Coronary artery (tissue), 2 donors: ENCODE measurements at regions not wholly inside any gene's neighbourhood (a gene's known extent, or its start where the extent isn't known, plus 50 kb on each side); places are given as distances from the start of the nearest gene placed in this dataset.

Experiments
- DNase-seq: peaks from one replicate; pipeline ENCODE4 v3.0.0-alpha.2; 2017; ENCODE audit warnings: low spot score
- H3K27ac ChIP-seq, 2 donors: fragments of 200-600 bp; sonication (generic); one replicate each; pipeline ENCODE4 v1.5.1; 2016 to 2019
- H3K4me3 ChIP-seq: fragments of 200-600 bp; sonication (generic); 2 replicates; pipeline ENCODE4 v1.5.1; 2016; ENCODE audit warnings: mild to moderate bottlenecking, moderate library complexity
- TF ChIP-seq, protein P1 (sequence below): fragments of 200-600 bp; sonication (generic); IDR thresholded peaks from one replicate; pipeline ENCODE4 v1.5.1; 2019; ENCODE audit warnings: antibody characterized with exemption

DNA sequence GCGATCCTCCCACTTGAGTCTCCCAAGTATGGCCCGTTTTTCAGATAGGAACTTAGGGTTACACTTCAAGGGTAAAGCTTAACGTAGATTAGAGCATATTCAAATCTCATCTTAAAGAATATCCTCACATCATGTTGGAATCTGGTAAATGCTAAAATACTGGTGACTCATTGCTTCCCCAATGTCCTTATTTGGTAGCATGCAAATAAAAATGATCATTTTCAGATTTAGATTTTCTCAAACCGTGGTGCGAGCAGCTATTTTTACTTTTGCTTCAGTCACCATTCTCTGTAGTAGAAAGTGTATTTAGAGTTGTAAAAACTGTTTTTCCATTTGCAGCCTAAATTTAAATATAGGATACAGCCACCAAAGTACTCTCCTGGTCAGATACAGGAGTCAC is 101.5 kb upstream of the MAML3 start:
- no peak overlapping the region for H3K27ac ChIP-seq

DNA sequence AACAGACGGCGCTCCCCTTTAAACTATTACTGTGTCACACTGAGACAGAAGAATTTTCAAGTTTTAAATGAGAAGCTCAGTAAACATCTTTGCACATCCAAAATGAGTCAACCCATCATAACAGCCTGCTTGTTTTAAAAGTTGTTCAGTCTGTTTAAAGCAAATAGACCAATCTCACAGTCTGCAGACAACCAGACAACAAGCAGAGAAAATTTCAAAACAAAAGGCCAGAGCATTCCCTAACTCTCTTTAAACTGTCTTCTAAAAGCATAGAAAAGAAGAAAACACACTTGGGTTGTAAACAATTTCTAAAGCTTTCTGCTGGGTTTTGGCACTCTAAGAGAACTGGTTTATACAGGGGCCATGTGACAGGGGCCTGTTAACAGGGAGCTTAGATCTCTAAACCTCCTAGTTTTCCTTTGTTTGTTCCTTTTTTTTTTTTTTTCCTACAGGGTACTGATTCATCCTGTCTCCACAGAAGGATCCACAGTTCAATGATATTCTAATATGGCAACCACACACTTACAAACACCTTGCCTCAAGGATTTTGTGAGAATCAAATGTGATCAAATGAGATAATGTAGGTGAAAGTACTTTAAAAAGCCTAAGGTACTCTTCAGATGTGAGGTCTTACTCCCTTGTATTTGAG is 100.8 kb upstream of the MAML3 start:
- Histone ChIP-seq H3K4me3 (no peak overlapping the region), H3K27ac (no peak overlapping the region)
- TF ChIP-seq, protein P1, sequence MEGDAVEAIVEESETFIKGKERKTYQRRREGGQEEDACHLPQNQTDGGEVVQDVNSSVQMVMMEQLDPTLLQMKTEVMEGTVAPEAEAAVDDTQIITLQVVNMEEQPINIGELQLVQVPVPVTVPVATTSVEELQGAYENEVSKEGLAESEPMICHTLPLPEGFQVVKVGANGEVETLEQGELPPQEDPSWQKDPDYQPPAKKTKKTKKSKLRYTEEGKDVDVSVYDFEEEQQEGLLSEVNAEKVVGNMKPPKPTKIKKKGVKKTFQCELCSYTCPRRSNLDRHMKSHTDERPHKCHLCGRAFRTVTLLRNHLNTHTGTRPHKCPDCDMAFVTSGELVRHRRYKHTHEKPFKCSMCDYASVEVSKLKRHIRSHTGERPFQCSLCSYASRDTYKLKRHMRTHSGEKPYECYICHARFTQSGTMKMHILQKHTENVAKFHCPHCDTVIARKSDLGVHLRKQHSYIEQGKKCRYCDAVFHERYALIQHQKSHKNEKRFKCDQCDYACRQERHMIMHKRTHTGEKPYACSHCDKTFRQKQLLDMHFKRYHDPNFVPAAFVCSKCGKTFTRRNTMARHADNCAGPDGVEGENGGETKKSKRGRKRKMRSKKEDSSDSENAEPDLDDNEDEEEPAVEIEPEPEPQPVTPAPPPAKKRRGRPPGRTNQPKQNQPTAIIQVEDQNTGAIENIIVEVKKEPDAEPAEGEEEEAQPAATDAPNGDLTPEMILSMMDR: no peak
- DNase-seq: no peak

More for the DNA sequence above, 101.5 kb upstream of the MAML3 start:
- TF ChIP-seq, protein P1: no peak
- no peak for DNase-seq
- H3K4me3 ChIP-seq: no peak overlapping the region

DNA sequence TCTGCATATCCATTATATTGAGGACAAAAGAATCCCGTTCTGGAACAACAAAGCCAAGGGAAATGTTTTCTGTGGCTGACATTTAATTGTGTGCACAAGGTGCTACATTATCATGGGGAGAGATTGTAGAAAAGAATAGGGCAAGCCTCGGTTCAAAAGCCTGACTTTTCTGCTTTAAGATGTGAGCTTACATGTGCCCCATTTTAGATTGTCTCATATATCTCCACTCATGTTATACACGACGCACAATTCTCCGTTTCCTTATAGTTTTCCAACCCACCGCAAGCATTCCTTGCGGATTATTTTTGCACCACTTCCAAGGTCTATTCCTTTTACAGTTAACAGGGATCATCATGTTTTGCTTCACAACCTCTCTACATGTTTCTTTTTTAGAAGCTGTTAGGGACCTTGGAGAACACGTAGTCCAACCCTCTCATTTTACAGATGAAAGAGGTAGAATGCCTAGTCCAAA is 99.6 kb upstream of the MAML3 start:
- H3K4me3 ChIP-seq: peak overlapping the region; percentile 79
- H3K27ac ChIP-seq: no peak overlapping the region
- no peak for DNase-seq
- TF ChIP-seq, protein P1: no peak

- H3K4me3 ChIP-seq: peak overlapping the region; percentile 79
- peak; percentile 80 for DNase-seq
- TF ChIP-seq, protein P1: peak; percentile 96
- H3K27ac ChIP-seq: peak overlapping the region; percentile 78 to 86
Measured at GRCh38 chr4:140252742-140253555, 99.0 kb upstream of the MAML3 start.

- DNase-seq: no peak
- peak overlapping the region; percentile 79 for H3K4me3 ChIP-seq
- peak overlapping the region; percentile 78 to 86 for H3K27ac ChIP-seq
- TF ChIP-seq, protein P1: no peak
Measured at GRCh38 chr4:140252141-140252741, 98.3 kb upstream of the MAML3 start.

DNA sequence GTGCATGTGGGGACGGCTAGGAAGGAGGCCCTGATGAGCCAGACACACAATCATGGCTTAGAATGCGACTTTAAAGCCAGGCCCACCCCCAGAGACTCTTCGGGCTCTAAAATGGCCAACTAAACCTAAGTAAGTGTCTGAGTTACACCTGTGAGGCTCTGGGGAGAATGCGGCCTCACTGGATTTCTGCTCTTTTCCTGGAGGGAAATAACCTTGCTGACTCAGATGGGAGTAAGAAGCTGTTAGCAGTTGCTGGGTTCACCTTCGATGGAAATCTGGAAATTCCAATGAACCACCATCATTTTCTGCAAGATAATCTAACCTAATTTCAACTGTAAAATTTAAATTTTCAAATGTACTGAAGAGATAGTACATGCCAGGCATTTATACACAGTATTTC is 97.6 kb upstream of the MAML3 start:
- DNase-seq: no peak
- TF ChIP-seq, protein P1: no peak
- Histone ChIP-seq H3K4me3 (no peak overlapping the region), H3K27ac (no peak overlapping the region)
